Activated T-helper 2 cell treated with anti-CD3 and anti-CD28 coated beads, Interferon-gamma antibody, Interleukin-2, Interleukin-4, amounts not matched to agents 10 μg/mL and 5 μg/mL and 100 μg/mL, durations not matched to agents 14 hours and 24 hours and 36 hours (primary cell): ENCODE measurements at regions not wholly inside any gene's neighbourhood (a gene's known extent, or its start where the extent isn't known, plus 50 kb on each side); places are given as distances from the start of the nearest gene placed in this dataset.

ENCODE experiments used
- DNase-seq: peaks from one replicate; pipeline ENCODE4 v3.0.0; 2021; ENCODE audit warnings: low spot score
- H3K27ac Mint-ChIP-seq: one replicate; pipeline ENCODE4 v1.8.0; 2021; ENCODE audit warnings: mixed read lengths
- H3K27me3 Mint-ChIP-seq: one replicate; pipeline ENCODE4 v1.8.0; 2021; ENCODE audit warnings: low read depth, mixed read lengths
- H3K36me3 Mint-ChIP-seq: one replicate; pipeline ENCODE4 v1.8.0; 2021; ENCODE audit warnings: low read depth, mixed read lengths
- H3K4me1 Mint-ChIP-seq: one replicate; pipeline ENCODE4 v1.8.0; 2021; ENCODE audit warnings: low read depth, mixed read lengths
- H3K4me3 Mint-ChIP-seq: one replicate; pipeline ENCODE4 v1.8.0; 2021; ENCODE audit warnings: low read depth, mild to moderate bottlenecking, moderate library complexity, mixed read lengths
- H3K9me3 Mint-ChIP-seq: one replicate; pipeline ENCODE4 v1.8.0; 2021; ENCODE audit warnings: mixed read lengths
- intact Hi-C: fragments of 100-400 bp; cut with micrococcal nuclease; formaldehyde crosslinking; loops from one replicate; pipeline ENCODE4 v1.15.1; 2023

DNA sequence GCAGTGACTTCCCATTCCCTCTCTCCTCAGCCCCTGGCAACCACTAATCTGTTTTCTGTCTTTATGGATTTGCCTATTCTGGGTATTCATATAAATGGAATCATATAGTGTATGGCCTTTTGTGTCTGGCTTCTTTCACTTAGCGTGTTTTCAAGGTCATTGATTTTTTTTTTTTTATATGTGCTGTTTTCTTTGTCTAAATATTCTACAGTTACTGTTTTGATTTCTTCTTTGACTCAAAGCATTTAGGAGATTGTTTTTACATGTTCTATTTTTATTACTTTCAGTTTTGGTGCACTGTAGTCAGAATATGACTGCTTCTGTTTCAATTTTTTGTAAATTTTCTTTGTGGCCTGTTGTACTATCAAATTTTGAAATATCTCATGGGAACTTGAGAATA lies 71.9 kb upstream of the RNU6-1 start:
- Mint-ChIP-seq H3K27ac (no peak overlapping the region), H3K27me3 (peaks cover 4% of the 10 kb centered on the region), H3K4me3 (no peak overlapping the region), H3K9me3 (peaks cover 9% of the 10 kb centered on the region), H3K4me1 (no peaks in the 10 kb centered on the region), H3K36me3 (no peaks in the 10 kb centered on the region)
- DNase-seq, result no peak
- intact Hi-C loops, result no loop called here

DNA sequence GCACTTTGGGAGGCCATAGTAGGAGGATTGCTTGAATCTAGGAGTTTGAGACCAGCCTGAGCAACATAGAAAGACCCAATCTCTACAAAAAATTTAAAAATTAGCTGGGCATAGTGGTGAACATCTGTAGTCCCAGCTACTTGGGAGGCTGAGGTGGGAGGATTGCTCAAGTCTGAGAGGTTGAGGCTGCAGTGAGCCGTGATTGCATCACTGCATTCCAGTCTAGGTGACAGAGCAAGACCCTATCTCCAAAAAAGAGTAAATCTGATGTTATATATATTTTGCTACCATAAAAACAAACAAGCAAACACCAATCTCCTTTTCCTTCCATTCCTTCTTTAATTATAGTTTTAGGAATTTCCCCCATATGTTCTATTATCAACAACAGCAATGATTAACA lies 74.2 kb upstream of the RNU6-1 start:
- no peaks in the 10 kb centered on the region for H3K4me1 Mint-ChIP-seq
- peaks cover 4% of the 10 kb centered on the region for H3K27me3 Mint-ChIP-seq
- H3K9me3 Mint-ChIP-seq, result peaks cover 9% of the 10 kb centered on the region
- intact Hi-C loops, result no loop called here
- no peaks in the 10 kb centered on the region for H3K36me3 Mint-ChIP-seq
- H3K4me3 Mint-ChIP-seq, result no peak overlapping the region
- DNase-seq, result no peak
- no peak overlapping the region for H3K27ac Mint-ChIP-seq

DNA sequence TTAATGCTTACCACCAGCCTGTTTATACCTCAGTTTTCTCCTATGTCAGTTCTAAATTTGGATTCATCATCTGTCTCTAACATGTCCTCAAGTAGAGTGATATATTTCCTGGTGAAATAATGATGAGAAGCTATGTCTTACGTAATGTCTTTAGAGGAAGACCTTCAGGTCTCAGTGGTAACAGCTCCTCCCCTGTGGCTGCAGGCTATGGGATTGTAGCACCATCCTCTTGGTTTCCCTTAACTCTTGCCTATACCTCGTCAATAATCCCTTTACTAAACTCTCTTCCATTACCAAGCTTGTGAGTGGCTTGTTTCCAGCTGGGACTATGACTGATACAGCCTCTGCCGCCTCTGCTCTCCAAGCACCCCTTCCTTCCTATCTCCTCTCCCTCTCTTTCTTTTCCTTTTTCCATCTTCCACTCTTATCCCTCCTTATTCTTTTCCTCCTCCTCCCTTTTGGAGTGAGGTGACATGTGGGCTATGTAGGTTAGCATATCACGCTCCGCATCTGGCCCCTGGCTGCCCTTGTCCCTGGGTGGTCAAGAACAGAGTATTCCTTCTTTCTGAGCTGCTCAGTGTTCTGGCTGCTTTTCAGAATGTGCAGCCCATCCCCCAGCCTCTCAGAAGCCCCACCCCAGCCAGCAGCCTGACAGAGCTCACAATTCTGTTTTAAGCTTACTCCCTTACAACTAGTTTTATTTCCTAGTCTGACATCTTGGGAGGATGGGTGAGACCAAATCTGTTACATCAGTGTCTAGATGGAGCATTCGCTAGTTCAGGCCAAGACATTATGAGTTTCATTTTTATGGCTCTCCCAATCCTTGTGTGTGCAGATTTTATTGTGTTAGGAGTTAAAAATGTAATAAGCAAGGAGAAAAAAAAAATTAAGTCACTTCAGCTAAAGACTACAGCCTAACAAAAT lies 75.0 kb upstream of the RNU6-1 start:
- no peak for DNase-seq
- Mint-ChIP-seq H3K4me3 (no peak overlapping the region), H3K27ac (no peak overlapping the region), H3K36me3 (no peaks in the 10 kb centered on the region), H3K27me3 (peaks cover 4% of the 10 kb centered on the region), H3K9me3 (peaks cover 3% of the 10 kb centered on the region), H3K4me1 (no peaks in the 10 kb centered on the region)
- intact Hi-C loops, result no loop called here

DNA sequence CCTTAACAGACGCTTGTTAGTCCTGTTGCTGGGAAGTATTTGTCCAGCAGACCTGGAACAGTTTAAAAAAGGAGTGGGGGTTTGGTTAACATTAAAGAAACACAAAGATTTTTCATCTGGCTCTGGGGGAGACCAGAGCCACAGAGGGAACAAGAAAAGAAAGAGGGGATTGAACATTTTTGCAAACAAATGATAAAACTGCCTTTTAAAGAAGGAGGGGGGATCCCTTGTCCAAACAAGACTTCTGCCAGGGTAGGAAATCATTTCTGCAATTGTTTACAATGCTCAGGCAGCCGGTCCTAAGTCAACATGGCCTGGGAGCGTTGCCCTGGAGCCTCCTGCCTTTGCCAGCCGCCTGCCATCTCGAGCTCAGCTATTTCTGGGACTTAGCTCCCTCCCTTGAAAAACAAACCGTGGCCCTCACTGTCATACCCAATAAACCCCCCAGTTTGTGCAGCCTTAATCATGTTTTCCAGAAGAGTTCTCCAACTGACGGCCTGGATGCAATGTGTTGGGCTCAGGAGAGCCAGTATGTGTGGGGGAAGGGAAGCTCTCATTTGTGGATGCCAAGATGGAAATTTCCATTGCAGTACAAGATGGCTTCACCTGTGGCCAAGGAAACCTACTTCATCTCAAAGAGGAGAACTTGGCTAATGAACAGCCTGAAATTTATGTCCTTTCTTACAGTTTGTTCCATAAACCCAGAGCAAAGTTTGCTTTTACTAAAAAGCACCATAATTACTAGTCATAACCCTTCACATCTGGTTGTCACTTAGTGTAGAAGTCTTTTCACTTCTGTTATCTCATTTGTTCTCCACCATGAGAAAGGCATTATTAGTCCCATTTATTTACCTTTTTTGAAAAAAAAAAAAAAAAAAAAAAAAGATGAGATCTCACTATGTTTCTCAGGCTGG lies 75.9 kb upstream of the RNU6-1 start:
- Mint-ChIP-seq H3K36me3 (no peaks in the 10 kb centered on the region), H3K9me3 (peaks cover 3% of the 10 kb centered on the region), H3K4me1 (no peaks in the 10 kb centered on the region), H3K27me3 (peaks cover 4% of the 10 kb centered on the region), H3K27ac (no peak overlapping the region), H3K4me3 (no peak overlapping the region)
- no peak for DNase-seq
- intact Hi-C loops, result no loop called here

DNA sequence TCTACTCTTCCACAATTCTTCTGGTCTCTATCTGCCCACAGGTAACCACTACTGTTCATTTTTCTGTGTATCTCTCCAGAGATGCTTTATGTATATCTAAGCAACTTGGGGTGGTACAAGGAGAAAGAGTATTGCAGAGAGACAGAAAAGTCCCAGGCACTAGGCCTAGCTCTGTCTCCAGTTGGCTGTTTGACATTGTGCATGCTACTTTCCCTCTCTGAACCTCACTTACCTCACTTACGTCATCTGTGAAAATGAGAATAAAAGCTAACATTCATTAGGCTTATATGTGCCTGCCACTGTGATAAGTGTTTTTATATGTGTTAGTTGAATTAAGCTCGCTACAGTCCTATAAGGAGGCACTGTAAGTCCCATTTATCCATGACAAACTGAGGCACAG lies 76.7 kb upstream of the RNU6-1 start:
- no peak for DNase-seq
- Mint-ChIP-seq H3K27ac (no peak overlapping the region), H3K27me3 (peaks cover 4% of the 10 kb centered on the region)

DNA sequence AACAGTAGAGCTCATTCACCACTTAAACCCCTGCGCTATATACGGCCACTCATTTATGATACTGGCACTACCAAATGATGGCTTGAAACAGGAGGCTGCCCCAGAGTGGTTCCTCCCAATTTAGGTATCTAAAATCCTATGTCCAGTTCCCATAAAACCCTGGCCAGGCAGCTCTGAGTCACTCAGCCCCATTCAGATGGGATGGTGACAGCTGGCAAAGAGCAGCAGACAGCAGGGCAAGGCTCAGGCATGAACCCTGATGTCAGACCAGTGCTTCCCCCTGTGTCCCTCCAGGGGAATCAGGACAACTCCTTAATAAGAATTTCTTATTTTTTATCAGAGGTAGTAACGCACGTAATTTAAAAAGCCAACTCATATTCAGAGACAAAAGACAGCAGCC lies 77.2 kb upstream of the RNU6-1 start:
- no peak for DNase-seq
- H3K4me3 Mint-ChIP-seq, result no peak overlapping the region
- no peaks in the 10 kb centered on the region for H3K4me1 Mint-ChIP-seq
- H3K9me3 Mint-ChIP-seq, result peaks cover 3% of the 10 kb centered on the region
- H3K27ac Mint-ChIP-seq, result no peak overlapping the region
- no peaks in the 10 kb centered on the region for H3K36me3 Mint-ChIP-seq
- peaks cover 4% of the 10 kb centered on the region for H3K27me3 Mint-ChIP-seq
- intact Hi-C loops, result no loop called here

More for the DNA sequence above, 76.7 kb upstream of the RNU6-1 start:
- Mint-ChIP-seq H3K4me1 (no peaks in the 10 kb centered on the region), H3K4me3 (no peak overlapping the region), H3K9me3 (peaks cover 3% of the 10 kb centered on the region), H3K36me3 (no peaks in the 10 kb centered on the region)
- intact Hi-C loops, result no loop called here

DNA sequence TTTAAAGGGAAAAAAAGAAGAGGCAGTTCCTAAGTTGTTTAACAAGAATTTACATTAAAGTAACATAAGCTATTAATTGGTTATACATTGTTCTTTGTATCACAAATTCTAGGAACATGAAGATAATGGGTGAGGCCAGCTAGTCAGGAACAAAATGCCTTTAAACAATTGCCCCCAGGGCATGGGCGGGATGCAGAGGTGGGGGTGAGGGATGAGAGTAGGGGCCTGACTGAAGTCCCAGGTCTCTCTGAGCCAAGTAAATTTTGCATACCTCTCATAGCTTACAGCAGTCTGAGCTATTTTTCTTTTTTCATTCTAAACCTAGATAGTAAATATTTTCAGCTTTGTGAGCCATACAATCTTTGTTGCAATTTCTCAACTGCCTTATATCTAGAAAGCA lies 77.8 kb upstream of the RNU6-1 start:
- DNase-seq, result no peak
- Mint-ChIP-seq H3K27me3 (peaks cover 4% of the 10 kb centered on the region), H3K4me3 (no peak overlapping the region), H3K36me3 (no peaks in the 10 kb centered on the region), H3K4me1 (no peaks in the 10 kb centered on the region), H3K9me3 (peaks cover 3% of the 10 kb centered on the region), H3K27ac (no peak overlapping the region)
- intact Hi-C loops, result no loop called here

DNA sequence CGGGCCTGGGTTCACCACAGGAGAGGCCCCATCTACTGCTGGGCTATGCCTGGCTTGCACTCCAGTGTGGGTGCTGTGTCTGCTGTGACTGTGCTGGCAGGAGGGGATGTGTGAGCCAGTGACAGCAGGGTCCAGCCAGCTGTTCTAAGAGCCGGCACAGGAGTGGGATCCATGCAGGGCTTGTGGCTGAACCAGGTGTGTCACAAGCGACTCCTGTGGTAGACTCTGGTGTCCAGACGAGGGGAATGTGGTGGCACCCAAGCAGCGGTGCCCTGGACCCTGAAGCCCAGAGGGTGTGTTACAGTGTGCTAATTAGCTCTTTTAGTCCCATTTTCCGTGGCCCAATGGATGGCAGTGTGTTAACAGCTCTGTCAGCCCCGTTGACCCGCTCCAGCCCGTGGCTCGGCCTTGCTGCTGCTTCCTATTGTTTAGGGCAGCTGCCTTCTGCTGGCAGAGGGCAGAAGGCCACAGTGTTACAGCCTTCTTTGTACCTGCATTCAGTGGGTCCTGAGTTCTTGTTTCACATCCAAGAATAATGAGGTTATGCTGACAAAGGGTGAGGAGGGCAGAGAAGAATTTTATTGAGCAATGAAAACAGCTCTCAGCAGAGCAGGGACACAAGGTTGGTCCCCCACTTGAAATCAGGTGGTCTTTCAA lies 78.5 kb upstream of the RNU6-1 start:
- Mint-ChIP-seq H3K36me3 (no peaks in the 10 kb centered on the region), H3K9me3 (peaks cover 9% of the 10 kb centered on the region), H3K27ac (no peak overlapping the region), H3K4me1 (no peaks in the 10 kb centered on the region), H3K4me3 (no peak overlapping the region), H3K27me3 (peaks cover 4% of the 10 kb centered on the region)
- no peak for DNase-seq
- intact Hi-C loops, result no loop called here

DNA sequence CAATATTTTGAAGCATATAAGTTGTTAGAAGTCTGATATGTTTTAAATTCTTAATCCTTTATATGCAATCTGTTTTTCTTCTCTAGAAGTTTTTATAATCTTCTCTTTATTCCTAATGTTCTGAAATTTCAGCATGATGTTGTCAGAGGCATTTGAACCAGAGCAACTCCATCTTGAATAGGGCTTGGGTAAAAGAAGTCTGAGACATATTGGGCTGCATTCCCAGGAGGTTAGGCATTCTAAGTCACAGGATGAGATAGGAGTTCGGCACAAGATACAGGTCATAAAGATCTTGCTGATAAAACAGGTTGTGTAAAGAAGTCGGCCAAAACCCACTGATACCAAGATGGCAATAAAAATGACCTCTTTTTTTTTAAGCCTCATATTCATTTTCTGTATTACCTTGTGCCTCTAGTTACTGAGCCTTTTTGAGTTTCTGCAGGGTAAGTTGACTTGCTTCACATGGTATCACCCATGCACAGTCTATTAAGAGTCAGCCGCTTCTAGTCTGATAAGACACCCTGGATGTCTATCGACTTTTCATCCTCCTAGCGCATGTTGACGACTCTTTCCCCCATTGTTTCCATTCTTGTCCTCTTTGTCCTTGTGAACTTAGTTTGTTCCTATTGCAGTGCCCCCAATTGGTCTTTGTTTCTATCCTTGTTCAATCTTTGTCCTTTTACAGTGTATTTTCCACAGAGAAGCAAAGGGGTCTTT lies 80.8 kb upstream of the RNU6-1 start:
- Mint-ChIP-seq H3K27ac (no peak overlapping the region), H3K4me3 (no peak overlapping the region), H3K9me3 (peaks cover 13% of the 10 kb centered on the region), H3K27me3 (peaks cover 4% of the 10 kb centered on the region), H3K36me3 (no peaks in the 10 kb centered on the region), H3K4me1 (no peaks in the 10 kb centered on the region)
- intact Hi-C loops, result no loop called here
- no peak for DNase-seq

DNA sequence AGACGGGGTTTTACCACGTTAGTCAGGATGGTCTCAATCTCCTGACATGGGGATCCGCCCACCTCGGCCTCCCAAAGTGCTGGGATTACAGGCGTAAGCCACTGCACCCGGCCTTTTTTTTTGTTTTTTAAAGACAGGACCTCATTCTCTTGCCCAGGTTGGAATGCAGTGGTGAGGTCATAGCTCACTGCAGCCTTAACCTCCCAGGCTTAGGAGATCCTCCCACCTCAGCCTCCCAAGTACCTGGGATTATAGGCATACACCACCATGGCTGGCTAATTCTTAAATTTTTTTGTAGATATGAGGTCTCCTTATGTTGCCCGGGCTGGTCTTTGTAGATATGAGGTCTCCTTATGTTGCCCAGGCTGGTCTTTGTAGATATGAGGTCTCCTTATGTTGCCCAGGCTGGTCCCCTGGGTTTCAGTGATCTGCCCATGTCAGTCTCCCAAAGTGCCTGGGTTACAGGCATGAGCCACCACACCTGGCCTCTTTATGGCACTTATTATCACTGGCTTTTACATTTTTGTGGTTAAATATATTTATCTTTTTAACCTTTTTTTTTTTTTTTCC lies 82.3 kb upstream of the RNU6-1 start:
- Mint-ChIP-seq H3K4me1 (no peaks in the 10 kb centered on the region), H3K27ac (no peak overlapping the region), H3K36me3 (no peaks in the 10 kb centered on the region), H3K9me3 (peaks cover 13% of the 10 kb centered on the region), H3K4me3 (no peak overlapping the region), H3K27me3 (no peaks in the 10 kb centered on the region)
- no peak for DNase-seq
- intact Hi-C loops, result no loop called here

DNA sequence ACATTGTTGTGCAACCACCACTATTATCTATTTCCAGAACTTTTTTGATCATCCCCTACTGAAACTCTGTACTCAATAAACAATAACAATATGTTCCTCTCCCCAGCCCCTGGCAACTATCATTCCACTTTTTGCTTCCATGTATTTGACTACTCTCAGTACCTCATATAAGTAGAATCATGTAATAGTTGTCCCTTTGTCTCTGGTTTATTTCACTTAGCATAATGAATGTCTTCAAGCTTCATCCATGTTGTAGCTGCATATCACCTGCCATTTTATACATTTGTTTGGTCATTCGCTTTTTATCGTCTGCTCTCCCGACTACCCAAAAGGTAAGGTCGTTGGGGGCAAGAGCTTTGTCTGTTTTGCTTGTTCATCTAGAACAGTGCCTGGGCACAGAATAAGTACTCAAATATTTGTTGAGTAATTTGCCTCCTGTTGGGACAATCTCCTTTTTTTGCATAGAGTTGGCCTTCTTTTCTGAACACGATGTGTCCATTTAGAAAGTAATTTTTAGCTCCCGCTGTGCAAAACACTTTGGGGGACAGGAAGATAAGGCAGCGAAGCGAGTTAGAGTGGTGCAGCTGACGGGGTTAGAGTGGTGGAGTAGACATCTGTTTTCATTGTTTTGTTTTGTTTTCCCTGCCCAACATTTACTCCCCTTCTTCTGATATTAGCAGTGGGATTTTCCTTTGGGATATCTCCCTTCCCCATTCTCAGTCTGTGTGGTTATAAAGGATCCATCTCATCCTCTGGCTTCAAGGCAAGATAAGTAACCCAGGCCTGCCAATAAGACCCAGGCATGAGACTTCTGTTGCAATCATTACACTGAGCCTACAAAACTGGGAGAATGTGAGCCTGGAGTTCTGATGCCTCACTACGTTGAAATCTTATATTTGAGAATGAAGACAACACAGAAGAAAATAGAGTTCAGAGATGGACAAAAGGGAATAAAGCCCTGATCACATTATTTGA lies 83.4 kb upstream of the RNU6-1 start:
- H3K9me3 Mint-ChIP-seq, result peaks cover 13% of the 10 kb centered on the region
- no peak for DNase-seq
- no peak overlapping the region for H3K27ac Mint-ChIP-seq
- no peaks in the 10 kb centered on the region for H3K27me3 Mint-ChIP-seq
- H3K4me1 Mint-ChIP-seq, result no peaks in the 10 kb centered on the region
- H3K36me3 Mint-ChIP-seq, result no peaks in the 10 kb centered on the region
- no peak overlapping the region for H3K4me3 Mint-ChIP-seq
- intact Hi-C loops, result no loop called here
